ENCODE measurements at regions not wholly inside any gene's neighbourhood (a gene's known extent, or its start where the extent isn't known, plus 50 kb on each side); places are given as distances from the start of the nearest gene placed in this dataset.

GRCh38 chr7:84665339-84665738 lies 470.8 kb upstream of the SEMA3A start:
- POLR2A ChIA-PET = no interaction called here
- no TSS peak for BruUV-seq (replicated peaks)

More at GRCh38 chr7:84665339-84665738, 470.8 kb upstream of the SEMA3A start:
- Histone ChIP-seq H3K79me2 (ENCODE audit: control insufficient read depth, insufficient read depth, low read length) (no peaks in the 10 kb centered on the region), H3K27ac (ENCODE audit: control insufficient read depth, insufficient read depth) (no peak overlapping the region), H2AFZ (ENCODE audit: control insufficient read depth, low read depth, low read length) (no peak overlapping the region), H3K36me3 (ENCODE audit: control insufficient read depth in 2 of 2, insufficient read depth in 2 of 2, low read length in 1 of 2) (no peaks in the 10 kb centered on the region), H3K4me2 (ENCODE audit: control insufficient read depth, insufficient read depth) (no peak overlapping the region), H3K4me3 (no peak overlapping the region), H4K20me1 (ENCODE audit: control insufficient read depth, insufficient read depth) (no peaks in the 10 kb centered on the region), H3K9me3 (replicated peaks; ENCODE audit: control insufficient read depth, insufficient read depth, low read length) (no peaks in the 10 kb centered on the region), H3K27me3 (replicated peaks in 1 of 2; ENCODE audit: control insufficient read depth in 2 of 2, insufficient read depth in 2 of 2, low read length in 1 of 2) (no peaks in the 10 kb centered on the region), H3K9ac (ENCODE audit: control insufficient read depth, insufficient read depth, low read length) (no peak overlapping the region), H3K4me1 (ENCODE audit: control insufficient read depth, insufficient read depth, low read length) (no peaks in the 10 kb centered on the region)
- WGBS (ENCODE audit: insufficient coverage, insufficient replicate concordance, low lambda C conversion rate, missing lambda C conversion rate) = 29% methylated on average over 2 of the region's 2 CpGs
- TF ChIP-seq SMAD5 (IDR thresholded peaks at IDR 0.05; ENCODE audit: low read depth) (no peak), FOXM1 (IDR thresholded peaks at IDR 0.05; ENCODE audit: low read depth, low read length) (no peak), KLF5 (IDR thresholded peaks at IDR 0.05; ENCODE audit: partially characterized antibody) (no peak), ZNF622 (IDR thresholded peaks at IDR 0.05) (no peak), E4F1 (IDR thresholded peaks at IDR 0.05; ENCODE audit: borderline replicate concordance, partially characterized antibody) (no peak), ZNF274 (IDR thresholded peaks at IDR 0.05; ENCODE audit: insufficient read depth, insufficient read length) (no peak), CUX1 (IDR thresholded peaks at IDR 0.05; ENCODE audit: insufficient replicate concordance, low read depth, low read length) (no peak), ZNF217 (IDR thresholded peaks at IDR 0.05) (no peak)
- no peak for ATAC-seq
- no peak for FAIRE-seq
- RAD21 ChIA-PET (ENCODE audit: unreplicated experiment) = no interaction called here
- in situ Hi-C loops (cut with MboI) (no loop called here), intact Hi-C loops (cut with micrococcal nuclease; ENCODE audit: unreplicated experiment) (no loop called here)
- no peak for DNase-seq (ENCODE audit: low read depth, low spot score)
- SMC1A ChIA-PET (ENCODE audit: uncharacterized antibody, unreplicated experiment) = interaction anchor here (1.3 kb wide), 1 partner anchor 127 kb away, joined by 3 read pairs; no protein-coding TSS in a partner anchor
- CTCF ChIA-PET = no interaction called here

Measured in GM12878 (cell line).